ENCODE measurements at regions not wholly inside any gene's neighbourhood (a gene's known extent, or its start where the extent isn't known, plus 50 kb on each side); places are given as distances from the start of the nearest gene placed in this dataset.

DNA sequence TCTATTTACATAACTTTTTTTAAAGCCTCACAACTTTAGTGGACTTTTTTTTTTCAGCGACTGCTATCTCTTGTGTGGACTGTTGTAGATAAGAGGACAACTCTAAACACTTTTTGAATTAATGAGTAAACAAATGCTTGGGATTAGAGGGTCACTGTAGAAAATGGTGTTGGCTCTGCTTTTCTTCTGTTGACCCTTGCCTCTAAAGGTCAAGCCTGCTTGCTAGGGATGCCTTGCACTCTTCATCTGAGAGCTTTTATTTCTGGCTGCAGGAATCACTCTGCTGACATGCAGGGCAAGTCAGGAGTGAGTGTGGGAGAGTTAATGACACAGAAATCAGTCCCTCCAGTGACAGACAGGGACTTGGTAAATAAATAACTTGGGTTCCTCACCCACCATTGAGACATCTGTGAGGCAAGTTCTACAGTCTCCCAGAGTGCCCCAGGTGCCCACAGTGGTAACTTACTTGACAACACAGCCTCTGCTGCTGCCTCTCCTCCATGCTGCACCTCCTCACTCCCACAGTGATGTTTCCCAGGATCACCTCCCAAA lies 390.1 kb downstream of the IL20RB start:
- no peak for DNase-seq
- no peaks in the 10 kb centered on the region for H3K36me3 Mint-ChIP-seq (ENCODE audit: unreplicated experiment)
- no peaks in the 10 kb centered on the region for H3K4me1 Mint-ChIP-seq (ENCODE audit: low read depth, unreplicated experiment)
- no peak overlapping the region for H3K27ac Mint-ChIP-seq (ENCODE audit: unreplicated experiment)
- H3K4me3 Mint-ChIP-seq (ENCODE audit: unreplicated experiment): no peak overlapping the region
- H3K27me3 Mint-ChIP-seq (ENCODE audit: unreplicated experiment): no peaks in the 10 kb centered on the region
- H3K9me3 Mint-ChIP-seq (ENCODE audit: unreplicated experiment): no peaks in the 10 kb centered on the region
- TF ChIP-seq, protein P1, sequence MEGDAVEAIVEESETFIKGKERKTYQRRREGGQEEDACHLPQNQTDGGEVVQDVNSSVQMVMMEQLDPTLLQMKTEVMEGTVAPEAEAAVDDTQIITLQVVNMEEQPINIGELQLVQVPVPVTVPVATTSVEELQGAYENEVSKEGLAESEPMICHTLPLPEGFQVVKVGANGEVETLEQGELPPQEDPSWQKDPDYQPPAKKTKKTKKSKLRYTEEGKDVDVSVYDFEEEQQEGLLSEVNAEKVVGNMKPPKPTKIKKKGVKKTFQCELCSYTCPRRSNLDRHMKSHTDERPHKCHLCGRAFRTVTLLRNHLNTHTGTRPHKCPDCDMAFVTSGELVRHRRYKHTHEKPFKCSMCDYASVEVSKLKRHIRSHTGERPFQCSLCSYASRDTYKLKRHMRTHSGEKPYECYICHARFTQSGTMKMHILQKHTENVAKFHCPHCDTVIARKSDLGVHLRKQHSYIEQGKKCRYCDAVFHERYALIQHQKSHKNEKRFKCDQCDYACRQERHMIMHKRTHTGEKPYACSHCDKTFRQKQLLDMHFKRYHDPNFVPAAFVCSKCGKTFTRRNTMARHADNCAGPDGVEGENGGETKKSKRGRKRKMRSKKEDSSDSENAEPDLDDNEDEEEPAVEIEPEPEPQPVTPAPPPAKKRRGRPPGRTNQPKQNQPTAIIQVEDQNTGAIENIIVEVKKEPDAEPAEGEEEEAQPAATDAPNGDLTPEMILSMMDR (IDR thresholded peaks at IDR 0.05; ENCODE audit: partially characterized antibody, unreplicated experiment): no peak

DNA sequence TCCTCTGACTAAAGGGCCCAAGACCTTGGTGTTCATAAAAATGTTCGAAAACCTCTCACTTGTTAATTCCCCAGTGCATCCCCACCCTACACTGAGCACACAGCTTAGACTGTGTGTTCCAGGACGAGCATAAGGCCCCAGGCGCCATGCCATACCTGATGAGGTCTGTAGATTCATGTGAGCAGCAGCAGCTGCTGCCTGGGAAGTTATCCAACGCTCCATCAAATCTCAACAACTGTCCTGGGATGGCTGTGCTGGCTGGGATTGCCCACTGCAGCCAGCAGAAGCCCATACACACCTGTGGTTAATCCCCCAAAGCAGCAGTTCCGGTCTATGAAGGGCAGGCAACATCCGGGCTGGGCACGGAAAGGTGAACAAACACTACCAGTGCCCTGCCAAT lies 391.2 kb downstream of the IL20RB start:
- no peaks in the 10 kb centered on the region for H3K4me1 Mint-ChIP-seq (ENCODE audit: low read depth, unreplicated experiment)
- TF ChIP-seq, protein P1 (IDR thresholded peaks at IDR 0.05; ENCODE audit: partially characterized antibody, unreplicated experiment): no peak
- H3K9me3 Mint-ChIP-seq (ENCODE audit: unreplicated experiment): no peaks in the 10 kb centered on the region

DNA sequence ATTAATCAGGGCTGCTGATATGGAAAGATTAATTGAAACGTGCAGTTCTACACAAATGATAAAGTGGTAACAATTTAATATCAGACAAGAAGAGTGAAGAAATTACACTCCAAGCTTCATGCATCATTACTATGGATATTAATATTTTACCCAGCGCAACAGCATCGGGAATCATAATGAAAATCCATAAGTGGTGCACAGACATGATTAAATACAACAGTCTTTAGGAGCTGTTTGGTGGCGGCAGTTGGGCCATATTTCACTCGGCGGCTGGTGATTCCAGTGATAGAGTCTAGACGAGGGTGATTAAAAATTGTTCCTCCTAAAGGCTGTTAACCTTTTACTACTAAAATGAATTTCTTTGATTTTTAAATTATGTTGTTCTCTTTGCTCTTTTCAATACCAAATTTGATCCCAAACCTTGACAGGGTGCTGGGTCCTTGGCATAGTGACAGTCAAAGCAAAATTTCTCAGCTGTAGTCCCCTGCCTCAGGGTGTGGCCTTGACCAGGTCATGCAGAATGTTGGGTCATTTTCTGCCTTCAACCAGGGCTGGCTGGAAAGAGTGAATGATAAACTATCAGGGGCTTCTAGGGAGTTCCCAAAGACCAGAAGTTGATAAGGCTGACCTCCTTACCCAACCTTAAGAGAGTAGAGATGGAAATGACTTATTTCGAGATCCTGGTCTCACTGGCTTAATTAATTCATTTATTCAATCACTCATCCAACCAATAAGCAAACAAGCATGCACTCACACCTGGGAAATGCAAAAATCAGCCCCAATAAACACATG lies 392.0 kb downstream of the IL20RB start:
- Mint-ChIP-seq H3K27ac (ENCODE audit: unreplicated experiment) (no peak overlapping the region), H3K27me3 (ENCODE audit: unreplicated experiment) (no peaks in the 10 kb centered on the region), H3K4me3 (ENCODE audit: unreplicated experiment) (no peak overlapping the region), H3K4me1 (ENCODE audit: low read depth, unreplicated experiment) (no peaks in the 10 kb centered on the region), H3K36me3 (ENCODE audit: unreplicated experiment) (no peaks in the 10 kb centered on the region), H3K9me3 (ENCODE audit: unreplicated experiment) (no peaks in the 10 kb centered on the region)
- TF ChIP-seq, protein P1 (IDR thresholded peaks at IDR 0.05; ENCODE audit: partially characterized antibody, unreplicated experiment): no peak
- DNase-seq: no peak

More for the DNA sequence above, 391.2 kb downstream of the IL20RB start:
- no peak for DNase-seq
- no peak overlapping the region for H3K27ac Mint-ChIP-seq (ENCODE audit: unreplicated experiment)
- H3K4me3 Mint-ChIP-seq (ENCODE audit: unreplicated experiment): no peak overlapping the region
- H3K27me3 Mint-ChIP-seq (ENCODE audit: unreplicated experiment): no peaks in the 10 kb centered on the region
- no peaks in the 10 kb centered on the region for H3K36me3 Mint-ChIP-seq (ENCODE audit: unreplicated experiment)

DNA sequence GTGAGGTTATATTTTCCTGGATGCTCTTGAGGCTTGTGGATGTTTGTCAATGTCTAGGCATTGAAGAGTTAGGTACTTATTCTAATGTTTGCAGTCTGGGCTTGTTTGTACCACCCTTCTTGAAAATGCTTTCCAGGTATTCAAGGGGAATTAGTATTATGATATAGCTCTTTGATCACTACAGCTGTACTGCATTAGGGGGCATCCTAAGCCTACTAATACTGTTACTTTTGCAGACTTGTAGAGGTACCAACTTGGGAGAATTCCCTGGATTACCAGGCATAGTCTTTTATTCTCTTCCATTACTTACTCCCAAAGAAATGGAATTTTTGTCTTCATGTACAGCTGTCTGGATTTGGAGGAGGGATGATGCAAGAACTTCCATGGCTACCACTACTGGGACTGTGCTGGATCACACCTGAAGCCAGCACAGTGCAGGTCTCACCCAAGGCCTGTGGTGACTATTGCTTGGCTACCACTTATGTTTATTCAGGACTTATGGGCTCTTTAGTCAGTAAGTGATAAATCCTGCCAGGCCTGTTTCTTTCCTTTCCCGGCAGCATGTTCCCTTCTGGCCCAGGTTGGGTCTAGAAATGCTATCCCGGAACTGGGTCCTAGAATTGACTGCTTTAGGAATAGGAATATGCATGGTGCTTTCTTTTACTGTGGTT lies 402.9 kb downstream of the IL20RB start:
- H3K27me3 Mint-ChIP-seq (ENCODE audit: unreplicated experiment): peaks cover 3% of the 10 kb centered on the region
- no peak for DNase-seq
- no peak overlapping the region for H3K27ac Mint-ChIP-seq (ENCODE audit: unreplicated experiment)
- TF ChIP-seq, protein P1 (IDR thresholded peaks at IDR 0.05; ENCODE audit: partially characterized antibody, unreplicated experiment): no peak
- H3K36me3 Mint-ChIP-seq (ENCODE audit: unreplicated experiment): no peaks in the 10 kb centered on the region
- H3K4me3 Mint-ChIP-seq (ENCODE audit: unreplicated experiment): no peak overlapping the region
- no peaks in the 10 kb centered on the region for H3K4me1 Mint-ChIP-seq (ENCODE audit: low read depth, unreplicated experiment)
- peaks cover 1% of the 10 kb centered on the region for H3K9me3 Mint-ChIP-seq (ENCODE audit: unreplicated experiment)
